SK-N-SH treated with all-trans-retinoic acid at 6 μM for 48 hours (cell line): ENCODE measurements at regions not wholly inside any gene's neighbourhood (a gene's known extent, or its start where the extent isn't known, plus 50 kb on each side); places are given as distances from the start of the nearest gene placed in this dataset.

Experiments used
- ATAC-seq: fragments of 200-7000 bp; cut with Tn5 transposase; 3 replicates; pipeline ENCODE4 v1.9.1; 2020; ENCODE audit warnings: mild to moderate bottlenecking, moderate library complexity
- ARNTL ChIP-seq: fragments of 450-650 bp; formaldehyde crosslinking; IDR thresholded peaks from 2 replicates; pipeline ENCODE4 v1.5.0; 2020; ENCODE audit warnings: low read depth, mild to moderate bottlenecking, moderate library complexity, borderline replicate concordance
- BACH2 ChIP-seq: fragments of 250-450 bp; sonication (Bioruptor Pico); IDR thresholded peaks from 2 replicates; pipeline ENCODE4 v1.9.0; 2021; ENCODE audit warnings: mild to moderate bottlenecking, borderline replicate concordance
- CREB5 ChIP-seq: fragments of 250-450 bp; sonication (Bioruptor Pico); IDR thresholded peaks from 2 replicates; pipeline ENCODE4 v1.5.1; 2020; ENCODE audit warnings: low read depth, mild to moderate bottlenecking, moderate library complexity
- CSDC2 ChIP-seq: fragments of 250-450 bp; sonication (Bioruptor Pico); IDR thresholded peaks from 2 replicates; pipeline ENCODE4 v1.5.0; 2020; ENCODE audit warnings: mild to moderate bottlenecking, moderate library complexity
- CSRNP3 ChIP-seq: fragments of 250-450 bp; sonication (Bioruptor Pico); IDR thresholded peaks from 2 replicates; pipeline ENCODE4 v1.5.1; 2021; ENCODE audit warnings: mild to moderate bottlenecking, moderate library complexity
- ESRRG ChIP-seq: fragments of 250-450 bp; sonication (Bioruptor Pico); IDR thresholded peaks from 2 replicates; pipeline ENCODE4 v1.6.1; 2021; ENCODE audit warnings: mild to moderate bottlenecking
- GLIS3 ChIP-seq: fragments of 250-450 bp; sonication (Bioruptor Pico); IDR thresholded peaks from 2 replicates; pipeline ENCODE4 v1.5.0; 2020; ENCODE audit warnings: mild to moderate bottlenecking, moderate library complexity
- ISL1 ChIP-seq: fragments of 250-450 bp; sonication (Bioruptor Pico); IDR thresholded peaks from 2 replicates; pipeline ENCODE4 v2.1.2; 2022; ENCODE audit warnings: mild to moderate bottlenecking, moderate library complexity
- OSR1 ChIP-seq: fragments of 250-450 bp; sonication (Bioruptor Pico); IDR thresholded peaks from 2 replicates; pipeline ENCODE4 v1.8.0; 2022; ENCODE audit warnings: moderate library complexity, mild to moderate bottlenecking, inconsistent platforms
- POU6F1 ChIP-seq: fragments of 250-450 bp; sonication (Bioruptor Pico); IDR thresholded peaks from 2 replicates; pipeline ENCODE4 v1.8.0; 2021; ENCODE audit warnings: low read depth, mild to moderate bottlenecking, moderate library complexity, borderline replicate concordance
- SNAI2 ChIP-seq: fragments of 250-450 bp; sonication (Bioruptor Pico); IDR thresholded peaks from 2 replicates; pipeline ENCODE4 v1.5.0; 2020; ENCODE audit warnings: mild to moderate bottlenecking, moderate library complexity
- TCF4 ChIP-seq: fragments of 250-450 bp; sonication (Bioruptor Pico); IDR thresholded peaks from 2 replicates; pipeline ENCODE4 v1.8.0; 2021; ENCODE audit warnings: mild to moderate bottlenecking, moderate library complexity, borderline replicate concordance
- TOX ChIP-seq: fragments of 250-450 bp; sonication (Bioruptor Pico); IDR thresholded peaks from 2 replicates; pipeline ENCODE4 v1.8.0; 2021; ENCODE audit warnings: mild to moderate bottlenecking, moderate library complexity, borderline replicate concordance
- ZFP3 ChIP-seq: fragments of 250-450 bp; sonication (Bioruptor Pico); IDR thresholded peaks from 2 replicates; pipeline ENCODE4 v1.5.0; 2020; ENCODE audit warnings: mild to moderate bottlenecking, moderate library complexity
- ZFP30 ChIP-seq: fragments of 450-650 bp; formaldehyde crosslinking; IDR thresholded peaks from 2 replicates; pipeline ENCODE4 v1.5.0; 2022; ENCODE audit warnings: mild to moderate bottlenecking, moderate library complexity
- ZNF565 ChIP-seq: fragments of 450-650 bp; formaldehyde crosslinking; conservative IDR thresholded peaks from 2 replicates; pipeline ENCODE4 v1.5.0; 2020; ENCODE audit warnings: low read depth, mild to moderate bottlenecking, moderate library complexity
- ZNF70 ChIP-seq: fragments of 450-650 bp; formaldehyde crosslinking; IDR thresholded peaks from 2 replicates; pipeline ENCODE4 v1.5.0; 2020; ENCODE audit warnings: mild to moderate bottlenecking, moderate library complexity
- ZNF8 ChIP-seq: fragments of 450-650 bp; formaldehyde crosslinking; IDR thresholded peaks from 2 replicates; pipeline ENCODE4 v1.5.0; 2020; ENCODE audit warnings: mild to moderate bottlenecking, moderate library complexity
- TF ChIP-seq, protein P1 (sequence below): fragments of 250-450 bp; sonication (Bioruptor Pico); IDR thresholded peaks from 2 replicates; pipeline ENCODE4 v1.8.0; 2020; ENCODE audit warnings: mild to moderate bottlenecking, moderate library complexity, borderline replicate concordance
- TF ChIP-seq, protein P2 (sequence below): fragments of 250-450 bp; sonication (Bioruptor Pico); IDR thresholded peaks from 2 replicates; pipeline ENCODE4 v1.5.0; 2020; ENCODE audit warnings: mild to moderate bottlenecking, moderate library complexity

DNA sequence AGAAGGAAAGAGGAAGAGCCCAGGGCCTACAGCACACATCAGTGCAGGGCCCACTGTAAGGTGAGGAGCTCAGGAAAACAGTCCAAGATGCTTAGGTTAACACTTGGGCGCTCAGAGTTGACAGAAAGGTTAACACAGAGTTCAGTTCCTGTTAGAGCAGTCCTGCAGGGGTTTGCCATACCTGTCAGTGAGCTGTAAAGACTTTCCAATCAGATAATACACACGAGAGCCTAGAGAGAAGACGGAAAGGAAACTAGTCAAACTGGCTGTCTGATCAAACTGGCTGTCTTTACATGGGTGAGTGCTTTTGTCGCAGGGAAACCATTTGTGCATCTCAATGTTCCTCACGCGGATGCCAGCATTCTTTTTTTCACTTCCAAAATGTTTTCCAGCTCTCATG lies 61.4 kb upstream of the ARHGEF26 start:
- TF ChIP-seq, protein P1, sequence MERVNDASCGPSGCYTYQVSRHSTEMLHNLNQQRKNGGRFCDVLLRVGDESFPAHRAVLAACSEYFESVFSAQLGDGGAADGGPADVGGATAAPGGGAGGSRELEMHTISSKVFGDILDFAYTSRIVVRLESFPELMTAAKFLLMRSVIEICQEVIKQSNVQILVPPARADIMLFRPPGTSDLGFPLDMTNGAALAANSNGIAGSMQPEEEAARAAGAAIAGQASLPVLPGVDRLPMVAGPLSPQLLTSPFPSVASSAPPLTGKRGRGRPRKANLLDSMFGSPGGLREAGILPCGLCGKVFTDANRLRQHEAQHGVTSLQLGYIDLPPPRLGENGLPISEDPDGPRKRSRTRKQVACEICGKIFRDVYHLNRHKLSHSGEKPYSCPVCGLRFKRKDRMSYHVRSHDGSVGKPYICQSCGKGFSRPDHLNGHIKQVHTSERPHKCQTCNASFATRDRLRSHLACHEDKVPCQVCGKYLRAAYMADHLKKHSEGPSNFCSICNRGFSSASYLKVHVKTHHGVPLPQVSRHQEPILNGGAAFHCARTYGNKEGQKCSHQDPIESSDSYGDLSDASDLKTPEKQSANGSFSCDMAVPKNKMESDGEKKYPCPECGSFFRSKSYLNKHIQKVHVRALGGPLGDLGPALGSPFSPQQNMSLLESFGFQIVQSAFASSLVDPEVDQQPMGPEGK (CRISPR knock-in tag) = no peak
- no peak for TF ChIP-seq TOX (CRISPR knock-in tag)
- TF ChIP-seq CSRNP3 (CRISPR knock-in tag) = no peak
- no peak for TF ChIP-seq ESRRG (CRISPR knock-in tag)
- TF ChIP-seq BACH2 (CRISPR knock-in tag) = no peak
- no peak for TF ChIP-seq ZFP30
- TF ChIP-seq ZFP3 (CRISPR knock-in tag) = no peak
- TF ChIP-seq TCF4 (CRISPR knock-in tag) = no peak
- no peak for TF ChIP-seq POU6F1 (CRISPR knock-in tag)
- no peak for TF ChIP-seq CSDC2 (CRISPR knock-in tag)
- no peak for TF ChIP-seq ZNF8 (CRISPR knock-in tag)
- TF ChIP-seq CREB5 (CRISPR knock-in tag) = no peak
- TF ChIP-seq ARNTL = no peak
- no peak for TF ChIP-seq OSR1 (CRISPR knock-in tag)
- no peak for TF ChIP-seq GLIS3 (CRISPR knock-in tag)
- TF ChIP-seq SNAI2 (CRISPR knock-in tag) = no peak
- TF ChIP-seq ZNF70 (CRISPR knock-in tag) = no peak
- TF ChIP-seq, all 23 proteins: peak for 0
- no peak for ATAC-seq

- ATAC-seq = peak; percentile 82
- no peak for TF ChIP-seq CSRNP3 (CRISPR knock-in tag)
- TF ChIP-seq ZFP30 = no peak
- TF ChIP-seq, protein P2, sequence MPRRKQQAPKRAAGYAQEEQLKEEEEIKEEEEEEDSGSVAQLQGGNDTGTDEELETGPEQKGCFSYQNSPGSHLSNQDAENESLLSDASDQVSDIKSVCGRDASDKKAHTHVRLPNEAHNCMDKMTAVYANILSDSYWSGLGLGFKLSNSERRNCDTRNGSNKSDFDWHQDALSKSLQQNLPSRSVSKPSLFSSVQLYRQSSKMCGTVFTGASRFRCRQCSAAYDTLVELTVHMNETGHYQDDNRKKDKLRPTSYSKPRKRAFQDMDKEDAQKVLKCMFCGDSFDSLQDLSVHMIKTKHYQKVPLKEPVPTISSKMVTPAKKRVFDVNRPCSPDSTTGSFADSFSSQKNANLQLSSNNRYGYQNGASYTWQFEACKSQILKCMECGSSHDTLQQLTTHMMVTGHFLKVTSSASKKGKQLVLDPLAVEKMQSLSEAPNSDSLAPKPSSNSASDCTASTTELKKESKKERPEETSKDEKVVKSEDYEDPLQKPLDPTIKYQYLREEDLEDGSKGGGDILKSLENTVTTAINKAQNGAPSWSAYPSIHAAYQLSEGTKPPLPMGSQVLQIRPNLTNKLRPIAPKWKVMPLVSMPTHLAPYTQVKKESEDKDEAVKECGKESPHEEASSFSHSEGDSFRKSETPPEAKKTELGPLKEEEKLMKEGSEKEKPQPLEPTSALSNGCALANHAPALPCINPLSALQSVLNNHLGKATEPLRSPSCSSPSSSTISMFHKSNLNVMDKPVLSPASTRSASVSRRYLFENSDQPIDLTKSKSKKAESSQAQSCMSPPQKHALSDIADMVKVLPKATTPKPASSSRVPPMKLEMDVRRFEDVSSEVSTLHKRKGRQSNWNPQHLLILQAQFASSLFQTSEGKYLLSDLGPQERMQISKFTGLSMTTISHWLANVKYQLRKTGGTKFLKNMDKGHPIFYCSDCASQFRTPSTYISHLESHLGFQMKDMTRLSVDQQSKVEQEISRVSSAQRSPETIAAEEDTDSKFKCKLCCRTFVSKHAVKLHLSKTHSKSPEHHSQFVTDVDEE (CRISPR knock-in tag) = no peak
- no peak for TF ChIP-seq ZNF565 (CRISPR knock-in tag)
- TF ChIP-seq BACH2 (CRISPR knock-in tag) = no peak
- TF ChIP-seq ESRRG (CRISPR knock-in tag) = no peak
- TF ChIP-seq ARNTL = no peak
- no peak for TF ChIP-seq TOX (CRISPR knock-in tag)
- TF ChIP-seq, protein P1 (CRISPR knock-in tag) = no peak
- no peak for TF ChIP-seq POU6F1 (CRISPR knock-in tag)
- TF ChIP-seq SNAI2 (CRISPR knock-in tag) = no peak
- TF ChIP-seq ISL1 = no peak
- no peak for TF ChIP-seq CREB5 (CRISPR knock-in tag)
- TF ChIP-seq TCF4 (CRISPR knock-in tag) = no peak
- TF ChIP-seq ZFP3 (CRISPR knock-in tag) = no peak
- TF ChIP-seq CSDC2 (CRISPR knock-in tag) = no peak
- TF ChIP-seq ZNF8 (CRISPR knock-in tag) = no peak
- no peak for TF ChIP-seq ZNF70 (CRISPR knock-in tag)
These were observed 60.8 kb upstream of the ARHGEF26 start for GRCh38 chr3:154060238-154061000.
